OCI-LY1 (cell line): ENCODE measurements at regions not wholly inside any gene's neighbourhood (a gene's known extent, or its start where the extent isn't known, plus 50 kb on each side); places are given as distances from the start of the nearest gene placed in this dataset.

Experiments used
- H2AFZ ChIP-seq: fragments of 200-600 bp; sonication (generic), shearing (Covaris generic); 2 replicates; pipeline ENCODE4 v1.6.0; 2014; ENCODE audit warnings: antibody characterized with exemption, mild to moderate bottlenecking, low read length
- H3F3A ChIP-seq: fragments of 200-600 bp; sonication (generic), shearing (Covaris generic); 2 replicates; pipeline ENCODE4 v1.6.0; 2014; ENCODE audit warnings: mild to moderate bottlenecking, antibody characterized with exemption, low read length, moderate library complexity; ENCODE audit not compliant: insufficient read depth
- H3K27ac ChIP-seq: fragments of 200-600 bp; sonication (generic); 2 replicates; pipeline ENCODE4 v1.5.1; 2014; ENCODE audit warnings: low read length, mixed run types, mild to moderate bottlenecking, low read depth; ENCODE audit not compliant: poor library complexity, severe bottlenecking
- H3K27me3 ChIP-seq: fragments of 200-600 bp; sonication (generic); 2 replicates; pipeline ENCODE4 v1.6.0; 2014; ENCODE audit warnings: antibody characterized with exemption, mild to moderate bottlenecking, low read length, moderate library complexity; ENCODE audit not compliant: insufficient read depth
- H3K36me3 ChIP-seq: fragments of 200-600 bp; sonication (generic); 2 replicates; pipeline ENCODE4 v1.6.1; 2014; ENCODE audit warnings: mild to moderate bottlenecking, antibody characterized with exemption, low read length, moderate library complexity, mixed read lengths; ENCODE audit not compliant: insufficient read depth
- H3K4me1 ChIP-seq: fragments of 200-600 bp; sonication (generic); 2 replicates; pipeline ENCODE4 v1.5.1; 2014; ENCODE audit warnings: mild to moderate bottlenecking, low read length, moderate library complexity; ENCODE audit not compliant: insufficient read depth, severe bottlenecking
- H3K4me2 ChIP-seq: fragments of 200-600 bp; sonication (generic), shearing (Covaris generic); 2 replicates; pipeline ENCODE4 v1.6.1; 2014; ENCODE audit warnings: low read length
- H3K4me3 ChIP-seq: fragments of 200-600 bp; sonication (generic); 2 replicates; pipeline ENCODE4 v1.5.1; 2014; ENCODE audit warnings: low read length, low read depth, mild to moderate bottlenecking, mixed read lengths; ENCODE audit not compliant: poor library complexity, severe bottlenecking
- H3K79me2 ChIP-seq: fragments of 200-600 bp; shearing (Covaris generic); 2 replicates; pipeline ENCODE4 v1.6.1; 2016; ENCODE audit warnings: mixed run types, low read length, mixed read lengths; ENCODE audit not compliant: insufficient read depth
- H3K9ac ChIP-seq: fragments of 200-600 bp; sonication (generic), shearing (Covaris generic); 2 replicates; pipeline ENCODE4 v1.6.1; 2014; ENCODE audit warnings: mild to moderate bottlenecking, low read length, mixed read lengths
- H3K9me2 ChIP-seq: fragments of 200-600 bp; sonication (generic), shearing (Covaris generic); 2 replicates; pipeline ENCODE4 v1.6.1; 2014; ENCODE audit warnings: low read depth, mild to moderate bottlenecking, low read length, mixed read lengths
- H3K9me3 ChIP-seq: fragments of 200-600 bp; shearing (Covaris generic); 2 replicates; pipeline ENCODE4 v1.6.1; 2014; ENCODE audit warnings: low read length, mixed read lengths
- H4K20me1 ChIP-seq: fragments of 200-600 bp; sonication (generic), shearing (Covaris generic); 2 replicates; pipeline ENCODE4 v1.6.0; 2016; ENCODE audit warnings: mild to moderate bottlenecking, low read length; ENCODE audit not compliant: insufficient read depth
- CTCF ChIP-seq: fragments of 200-600 bp; sonication (generic), shearing (Covaris generic); IDR thresholded peaks from 2 replicates; pipeline ENCODE4 v1.5.1; 2017; ENCODE audit warnings: mild to moderate bottlenecking, antibody characterized with exemption, low read length, moderate library complexity, mixed read lengths
- EZH2 ChIP-seq: fragments of 200-600 bp; sonication (generic), shearing (Covaris generic); IDR thresholded peaks from 2 replicates; pipeline ENCODE4 v1.8.0; 2017; ENCODE audit warnings: borderline replicate concordance, mixed run types, mild to moderate bottlenecking, antibody characterized with exemption, low read length, moderate library complexity, mixed read lengths

GRCh38 chr20:52748990-52749389, 223.2 kb upstream of the TSHZ2 start:
- no peaks in the 10 kb centered on the region for H3F3A ChIP-seq
- no peak overlapping the region for H2AFZ ChIP-seq
- H4K20me1 ChIP-seq = no peaks in the 10 kb centered on the region
- H3K27ac ChIP-seq = no peak overlapping the region
- no peaks in the 10 kb centered on the region for H3K36me3 ChIP-seq
- no peak overlapping the region for H3K4me3 ChIP-seq
- H3K9me3 ChIP-seq = no peaks in the 10 kb centered on the region
- H3K4me2 ChIP-seq = no peak overlapping the region
- no peaks in the 10 kb centered on the region for H3K27me3 ChIP-seq
- no peaks in the 10 kb centered on the region for H3K4me1 ChIP-seq
- no peak for TF ChIP-seq EZH2
- no peak for TF ChIP-seq CTCF
- H3K9ac ChIP-seq = no peak overlapping the region
- no peaks in the 10 kb centered on the region for H3K9me2 ChIP-seq
- no peaks in the 10 kb centered on the region for H3K79me2 ChIP-seq

- Histone ChIP-seq H3K9me3 (no peaks in the 10 kb centered on the region), H3K27ac (no peak overlapping the region), H3K9me2 (no peaks in the 10 kb centered on the region), H3F3A (no peaks in the 10 kb centered on the region), H4K20me1 (no peaks in the 10 kb centered on the region), H3K4me1 (no peaks in the 10 kb centered on the region), H3K9ac (no peak overlapping the region), H3K4me2 (no peak overlapping the region), H3K4me3 (no peak overlapping the region), H3K27me3 (no peaks in the 10 kb centered on the region), H3K36me3 (no peaks in the 10 kb centered on the region), H3K79me2 (no peaks in the 10 kb centered on the region), H2AFZ (no peak overlapping the region)
- TF ChIP-seq EZH2 = no peak
- TF ChIP-seq CTCF = no peak
Observed at GRCh38 chr20:52748285-52748932, 223.7 kb upstream of the TSHZ2 start.

GRCh38 chr20:52747845-52748284, 224.3 kb upstream of the TSHZ2 start:
- TF ChIP-seq EZH2 (no peak), CTCF (peak; percentile 44)
- no peak overlapping the region for H3K27ac ChIP-seq
- H3K9me2 ChIP-seq = no peaks in the 10 kb centered on the region
- H3F3A ChIP-seq = no peaks in the 10 kb centered on the region
- no peaks in the 10 kb centered on the region for H3K79me2 ChIP-seq
- H3K9ac ChIP-seq = no peak overlapping the region
- no peaks in the 10 kb centered on the region for H3K36me3 ChIP-seq
- H4K20me1 ChIP-seq = no peaks in the 10 kb centered on the region
- no peaks in the 10 kb centered on the region for H3K9me3 ChIP-seq
- no peaks in the 10 kb centered on the region for H3K27me3 ChIP-seq
- H2AFZ ChIP-seq = no peak overlapping the region
- H3K4me2 ChIP-seq = no peak overlapping the region
- no peaks in the 10 kb centered on the region for H3K4me1 ChIP-seq
- H3K4me3 ChIP-seq = no peak overlapping the region
